GM23338 (cell line): ENCODE measurements at regions not wholly inside any gene's neighbourhood (a gene's known extent, or its start where the extent isn't known, plus 50 kb on each side); places are given as distances from the start of the nearest gene placed in this dataset.

Experiments used
- EZH2 ChIP-seq: fragments of 200-600 bp; sonication (generic); IDR thresholded peaks from one replicate; pipeline ENCODE4 v1.8.0; 2017; ENCODE audit warnings: antibody characterized with exemption, mild to moderate bottlenecking, low read depth; ENCODE audit not compliant: unreplicated experiment
- EZH2phosphoT487 ChIP-seq: fragments of 200-600 bp; sonication (generic); IDR thresholded peaks from one replicate; pipeline ENCODE4 v1.8.1; 2018; ENCODE audit warnings: antibody characterized with exemption; ENCODE audit not compliant: unreplicated experiment
- POLR2AphosphoS5 ChIP-seq: IDR thresholded peaks from 2 replicates; pipeline ENCODE4 v1.6.1; 2016; ENCODE audit warnings: antibody characterized with exemption, low read depth

- TF ChIP-seq EZH2 (no peak), POLR2AphosphoS5 (no peak), EZH2phosphoT487 (no peak)
These were observed 324.4 kb downstream of the PRR16 start for GRCh38 chr5:120788481-120788880.
